Nephron progenitor cell (in vitro differentiated cells): ENCODE measurements at regions not wholly inside any gene's neighbourhood (a gene's known extent, or its start where the extent isn't known, plus 50 kb on each side); places are given as distances from the start of the nearest gene placed in this dataset.

ENCODE experiments used
- DNase-seq: peaks from one replicate; pipeline ENCODE4 v3.0.0; 2021
- H3K27ac Mint-ChIP-seq: 2 replicates; pipeline ENCODE4 v1.8.0; 2021; ENCODE audit warnings: mild to moderate bottlenecking, moderate library complexity, mixed read lengths
- H3K27me3 Mint-ChIP-seq: 2 replicates; pipeline ENCODE4 v1.8.0; 2021; ENCODE audit warnings: mild to moderate bottlenecking, low read depth, mixed read lengths; ENCODE audit not compliant: poor library complexity
- H3K36me3 Mint-ChIP-seq: 2 replicates; pipeline ENCODE4 v1.8.0; 2021; ENCODE audit warnings: low read depth, mixed read lengths
- H3K4me1 Mint-ChIP-seq: 2 replicates; pipeline ENCODE4 v1.8.0; 2021; ENCODE audit warnings: mixed read lengths
- H3K4me3 Mint-ChIP-seq: 2 replicates; pipeline ENCODE4 v1.8.0; 2021; ENCODE audit warnings: mild to moderate bottlenecking, moderate library complexity, mixed read lengths
- H3K9me3 Mint-ChIP-seq: 2 replicates; pipeline ENCODE4 v1.8.0; 2021; ENCODE audit warnings: mild to moderate bottlenecking, moderate library complexity, mixed read lengths
- CTCF ChIP-seq: fragments of 200-600 bp; sonication (generic); IDR thresholded peaks from 2 replicates; pipeline ENCODE4 v1.5.0; 2021; ENCODE audit warnings: antibody characterized with exemption

- Mint-ChIP-seq H3K4me1 (peaks cover 68% of the 10 kb centered on the region), H3K36me3 (no peaks in the 10 kb centered on the region), H3K9me3 (peaks cover 6% of the 10 kb centered on the region), H3K27me3 (peaks cover 17% of the 10 kb centered on the region), H3K27ac (no peak overlapping the region), H3K4me3 (no peak overlapping the region)
- DNase-seq, result no peak
- no peak for TF ChIP-seq CTCF
Measured at GRCh38 chr21:45350206-45350854, 54.6 kb upstream of the COL18A1 start.

GRCh38 chr21:45351061-45351460 is 53.9 kb upstream of the COL18A1 start:
- Mint-ChIP-seq H3K4me3 (no peak overlapping the region), H3K27ac (no peak overlapping the region), H3K4me1 (peaks cover 75% of the 10 kb centered on the region), H3K36me3 (no peaks in the 10 kb centered on the region), H3K9me3 (peaks cover 6% of the 10 kb centered on the region), H3K27me3 (peaks cover 17% of the 10 kb centered on the region)
- TF ChIP-seq CTCF, result no peak
- DNase-seq, result no peak

- no peak for DNase-seq
- Mint-ChIP-seq H3K27me3 (peaks cover 14% of the 10 kb centered on the region), H3K36me3 (no peaks in the 10 kb centered on the region), H3K9me3 (peaks cover 4% of the 10 kb centered on the region), H3K27ac (no peak overlapping the region), H3K4me3 (no peak overlapping the region), H3K4me1 (peaks cover 82% of the 10 kb centered on the region)
- TF ChIP-seq CTCF, result no peak
Measured at GRCh38 chr21:45351526-45352275, 53.3 kb upstream of the COL18A1 start.

GRCh38 chr21:45352621-45353139 is 52.3 kb upstream of the COL18A1 start:
- Mint-ChIP-seq H3K27me3 (peaks cover 11% of the 10 kb centered on the region), H3K9me3 (no peaks in the 10 kb centered on the region), H3K4me1 (peaks cover 91% of the 10 kb centered on the region), H3K27ac (no peak overlapping the region), H3K4me3 (no peak overlapping the region), H3K36me3 (no peaks in the 10 kb centered on the region)
- no peak for TF ChIP-seq CTCF
- no peak for DNase-seq

GRCh38 chr21:45353200-45353599 is 51.8 kb upstream of the COL18A1 start:
- H3K9me3 Mint-ChIP-seq, result no peaks in the 10 kb centered on the region
- H3K36me3 Mint-ChIP-seq, result no peaks in the 10 kb centered on the region
- peaks cover 6% of the 10 kb centered on the region for H3K27me3 Mint-ChIP-seq
- no peak for TF ChIP-seq CTCF
- no peak overlapping the region for H3K27ac Mint-ChIP-seq
- peak overlapping the region; percentile 1 for H3K4me3 Mint-ChIP-seq
- no peak for DNase-seq
- H3K4me1 Mint-ChIP-seq, result peaks cover 91% of the 10 kb centered on the region
